22Rv1 (cell line): ENCODE measurements at regions not wholly inside any gene's neighbourhood (a gene's known extent, or its start where the extent isn't known, plus 50 kb on each side); places are given as distances from the start of the nearest gene placed in this dataset.

Source experiments
- H3K27ac ChIP-seq: fragments of 450-650 bp; 2 replicates; pipeline ENCODE4 v1.5.1; 2017
- ZFX ChIP-seq: fragments of 450-650 bp; IDR thresholded peaks from 2 replicates; pipeline ENCODE4 v1.6.1; 2017; ENCODE audit warnings: antibody characterized with exemption, borderline replicate concordance
- TF ChIP-seq, protein P1 (sequence below): fragments of 450-650 bp; IDR thresholded peaks from 2 replicates; pipeline ENCODE4 v1.5.1; 2017; ENCODE audit warnings: mild to moderate bottlenecking

GRCh38 chr16:65731833-65732232 lies 610.0 kb upstream of the CDH11 start:
- no peak overlapping the region for H3K27ac ChIP-seq
- TF ChIP-seq, protein P1, sequence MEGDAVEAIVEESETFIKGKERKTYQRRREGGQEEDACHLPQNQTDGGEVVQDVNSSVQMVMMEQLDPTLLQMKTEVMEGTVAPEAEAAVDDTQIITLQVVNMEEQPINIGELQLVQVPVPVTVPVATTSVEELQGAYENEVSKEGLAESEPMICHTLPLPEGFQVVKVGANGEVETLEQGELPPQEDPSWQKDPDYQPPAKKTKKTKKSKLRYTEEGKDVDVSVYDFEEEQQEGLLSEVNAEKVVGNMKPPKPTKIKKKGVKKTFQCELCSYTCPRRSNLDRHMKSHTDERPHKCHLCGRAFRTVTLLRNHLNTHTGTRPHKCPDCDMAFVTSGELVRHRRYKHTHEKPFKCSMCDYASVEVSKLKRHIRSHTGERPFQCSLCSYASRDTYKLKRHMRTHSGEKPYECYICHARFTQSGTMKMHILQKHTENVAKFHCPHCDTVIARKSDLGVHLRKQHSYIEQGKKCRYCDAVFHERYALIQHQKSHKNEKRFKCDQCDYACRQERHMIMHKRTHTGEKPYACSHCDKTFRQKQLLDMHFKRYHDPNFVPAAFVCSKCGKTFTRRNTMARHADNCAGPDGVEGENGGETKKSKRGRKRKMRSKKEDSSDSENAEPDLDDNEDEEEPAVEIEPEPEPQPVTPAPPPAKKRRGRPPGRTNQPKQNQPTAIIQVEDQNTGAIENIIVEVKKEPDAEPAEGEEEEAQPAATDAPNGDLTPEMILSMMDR, result no peak
- TF ChIP-seq ZFX, result no peak

DNA sequence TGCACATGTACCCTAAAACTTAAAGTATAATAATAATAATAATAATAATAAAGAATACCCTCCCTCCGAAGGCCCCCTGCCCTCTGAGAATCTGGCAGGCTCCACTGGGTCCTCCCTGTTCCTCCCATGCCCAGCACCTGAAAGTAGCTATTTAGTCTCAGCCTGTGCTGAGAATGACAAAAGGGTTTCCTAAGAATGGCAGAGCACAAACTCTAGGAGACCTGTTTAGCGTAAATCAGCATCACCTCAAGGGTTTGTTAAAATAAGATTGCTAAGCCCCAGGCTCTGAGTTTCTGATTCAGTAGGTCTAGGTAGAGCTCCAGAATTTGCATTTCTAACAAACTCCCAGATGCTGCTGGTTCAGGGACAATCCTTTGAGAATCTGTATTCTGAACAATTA lies 606.8 kb upstream of the CDH11 start:
- H3K27ac ChIP-seq, result no peak overlapping the region
- no peak for TF ChIP-seq ZFX
- TF ChIP-seq, protein P1, result no peak

DNA sequence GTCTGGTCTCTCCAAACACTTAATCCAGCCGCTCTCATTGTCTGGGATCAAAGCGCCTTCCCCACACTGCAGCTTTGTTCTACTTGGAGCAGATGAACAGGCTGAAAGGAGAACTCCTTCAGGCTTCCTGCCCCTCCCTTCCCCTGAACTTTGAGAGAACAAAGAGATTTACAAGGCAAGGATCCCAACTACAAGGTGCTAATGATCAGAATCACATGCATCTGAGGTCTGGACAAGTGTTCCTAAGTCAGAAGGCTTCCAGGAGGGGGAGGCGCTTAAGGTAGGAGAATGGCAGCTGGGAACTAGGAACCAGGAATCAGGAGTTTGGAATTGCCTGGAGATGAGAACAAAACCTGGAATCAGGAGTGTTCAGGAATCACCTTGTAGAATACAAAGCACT lies 606.3 kb upstream of the CDH11 start:
- no peak overlapping the region for H3K27ac ChIP-seq
- TF ChIP-seq, protein P1, result no peak
- TF ChIP-seq ZFX, result no peak

- no peak overlapping the region for H3K27ac ChIP-seq
- TF ChIP-seq, protein P1, result no peak
- TF ChIP-seq ZFX, result no peak
Observed at GRCh38 chr16:65727534-65728137, 605.8 kb upstream of the CDH11 start.

DNA sequence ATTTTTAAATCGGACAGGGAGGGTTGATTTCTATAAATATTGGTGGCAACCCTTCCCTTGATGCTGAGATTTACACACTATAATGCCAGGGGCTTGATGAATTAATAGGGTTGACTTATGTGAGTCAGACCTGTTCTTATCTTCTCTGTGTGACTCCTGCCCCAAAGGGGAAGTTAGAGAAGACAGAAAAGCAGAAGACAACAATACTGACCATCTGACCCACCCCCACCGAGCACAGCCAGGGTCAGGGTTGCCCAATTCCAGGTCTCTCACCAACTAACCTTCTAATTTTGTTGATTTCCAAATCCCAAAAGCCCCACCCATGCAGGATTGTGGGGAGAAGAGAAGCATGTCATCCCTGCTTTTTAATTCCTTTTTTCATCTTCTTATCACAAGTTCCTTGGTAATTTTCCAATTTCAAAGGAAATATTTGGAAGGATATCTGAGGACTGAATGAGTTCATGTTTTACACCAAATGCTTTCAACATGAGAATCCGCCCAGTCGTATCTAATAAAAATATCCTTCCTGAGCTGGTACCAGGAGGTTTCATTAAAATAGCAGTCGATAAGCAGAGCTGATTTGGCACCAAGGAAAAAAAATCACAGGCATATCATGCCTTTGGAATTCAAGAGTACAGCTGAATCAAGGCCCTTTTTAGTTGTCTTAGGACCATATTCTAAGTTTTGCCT lies 603.4 kb upstream of the CDH11 start:
- no peak overlapping the region for H3K27ac ChIP-seq
- TF ChIP-seq ZFX, result no peak
- TF ChIP-seq, protein P1, result no peak

- TF ChIP-seq, protein P1, result no peak
- H3K27ac ChIP-seq, result no peak overlapping the region
Observed at GRCh38 chr16:65722429-65722828, 600.6 kb upstream of the CDH11 start.

- H3K27ac ChIP-seq, result no peak overlapping the region
- TF ChIP-seq, protein P1, result no peak
- no peak for TF ChIP-seq ZFX
Observed at GRCh38 chr16:65717846-65718245, 596.0 kb upstream of the CDH11 start.
